ENCODE measurements at regions not wholly inside any gene's neighbourhood (a gene's known extent, or its start where the extent isn't known, plus 50 kb on each side); places are given as distances from the start of the nearest gene placed in this dataset.
"Not testable (repeated sequence)": the region's sequence is repeated elsewhere in the genome, so short reads cannot be mapped to it uniquely, and the experiment has no call there.

DNA sequence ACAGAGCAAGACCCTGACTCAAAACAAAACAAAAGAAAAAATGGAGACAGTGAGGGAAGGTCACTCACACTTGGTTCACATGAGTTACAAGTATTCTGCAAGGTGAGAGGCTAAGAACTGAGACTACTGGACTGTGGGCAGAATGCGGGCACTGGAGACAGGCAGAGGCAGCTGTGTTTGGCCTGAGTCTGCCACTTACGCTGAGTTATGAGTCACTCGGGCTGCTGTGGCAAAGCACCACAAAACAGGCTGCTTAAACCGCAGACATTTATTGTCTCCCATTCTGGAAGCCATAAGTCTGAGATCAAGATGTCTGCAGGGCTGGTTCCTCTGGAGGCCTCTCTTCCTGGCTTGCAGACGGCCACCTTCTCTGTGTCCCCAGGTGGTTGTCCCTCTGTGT lies 122.8 kb downstream of the SHANK2 start:
- no peak for TF ChIP-seq CTCF (IDR thresholded peaks at IDR 0.05; ENCODE audit: borderline replicate concordance, control extremely low read depth, extremely low read depth, insufficient read depth, missing control alignments)
- DNase-seq (ENCODE audit: low spot score): no peak

DNA sequence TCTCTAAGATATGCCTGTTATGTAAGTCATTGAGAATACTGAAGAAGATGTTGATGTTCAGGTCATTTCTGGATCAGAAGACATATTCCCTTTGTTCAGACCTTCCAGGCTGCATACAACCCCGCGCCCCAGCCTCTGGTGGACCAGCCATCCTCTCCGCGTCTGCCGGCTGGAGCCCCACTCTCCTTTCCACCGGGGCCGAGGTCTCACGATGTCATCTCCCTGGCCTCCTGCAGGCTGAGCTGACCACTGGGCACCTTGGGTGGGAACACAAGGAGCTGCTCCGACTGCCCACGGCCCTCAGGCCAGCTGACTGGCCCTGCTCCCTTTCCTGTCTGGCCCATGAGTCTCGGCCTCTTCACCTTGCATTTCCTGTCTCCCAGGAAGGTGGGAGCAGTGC lies 124.6 kb downstream of the SHANK2 start:
- in situ Hi-C loops (cut with MboI; ENCODE audit: low sequenced_read_pairs, unreplicated experiment): no loop called here
- DNase-seq (ENCODE audit: low spot score): no peak

More for the DNA sequence above, 122.8 kb downstream of the SHANK2 start:
- in situ Hi-C loops (cut with MboI; ENCODE audit: low sequenced_read_pairs, unreplicated experiment): no loop called here

GRCh38 chr11:71126401-71126800 lies 126.0 kb downstream of the SHANK2 start:
- DNase-seq (ENCODE audit: low spot score); in situ Hi-C loops (cut with MboI; ENCODE audit: low sequenced_read_pairs, unreplicated experiment): not testable (repeated sequence)

More for the DNA sequence above, 124.6 kb downstream of the SHANK2 start:
- no peak for TF ChIP-seq CTCF (IDR thresholded peaks at IDR 0.05; ENCODE audit: borderline replicate concordance, control extremely low read depth, extremely low read depth, insufficient read depth, missing control alignments)

DNA sequence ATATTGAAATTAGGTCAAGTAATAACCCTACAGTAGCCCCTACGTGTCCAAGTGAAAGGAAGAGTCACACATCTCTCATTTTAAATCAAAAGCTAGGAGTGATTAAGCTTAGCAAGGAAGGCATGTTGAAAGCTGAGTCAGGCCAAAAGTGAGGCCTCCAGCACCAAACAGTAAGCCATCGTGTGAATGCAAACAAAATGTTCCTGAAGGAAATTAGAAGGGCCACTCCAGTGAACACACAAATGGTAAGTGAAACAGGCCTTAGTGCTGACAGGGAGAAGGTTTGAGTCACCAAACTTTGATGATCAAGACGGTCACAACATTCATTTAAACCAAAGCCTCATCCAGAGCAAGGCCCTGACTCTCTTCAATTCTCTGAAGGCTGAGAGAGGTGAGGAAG lies 127.2 kb downstream of the SHANK2 start:
- no peak for TF ChIP-seq CTCF (IDR thresholded peaks at IDR 0.05; ENCODE audit: borderline replicate concordance, control extremely low read depth, extremely low read depth, insufficient read depth, missing control alignments)
- DNase-seq (ENCODE audit: low spot score): no peak
- in situ Hi-C loops (cut with MboI; ENCODE audit: low sequenced_read_pairs, unreplicated experiment): no loop called here

DNA sequence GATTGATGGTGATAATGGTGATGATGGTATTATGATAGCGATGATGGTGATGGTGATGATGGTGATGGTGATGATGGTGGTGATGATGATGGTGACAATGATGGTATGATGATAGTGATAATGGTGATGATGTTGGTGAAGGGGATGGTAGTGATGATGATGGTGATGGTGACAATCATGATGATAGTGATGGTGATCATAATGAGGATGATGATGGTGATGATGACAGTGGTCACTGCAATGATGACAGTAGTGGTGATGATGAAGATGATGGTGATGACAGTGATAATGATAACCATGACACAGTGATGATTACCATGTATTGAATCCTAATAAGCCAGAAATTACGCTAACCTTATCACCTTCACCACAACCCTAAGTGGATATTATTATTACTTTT lies 128.2 kb downstream of the SHANK2 start:
- TF ChIP-seq CTCF (IDR thresholded peaks at IDR 0.05; ENCODE audit: borderline replicate concordance, control extremely low read depth, extremely low read depth, insufficient read depth, missing control alignments): no peak
- DNase-seq (ENCODE audit: low spot score): no peak
- in situ Hi-C loops (cut with MboI; ENCODE audit: low sequenced_read_pairs, unreplicated experiment): no loop called here

DNA sequence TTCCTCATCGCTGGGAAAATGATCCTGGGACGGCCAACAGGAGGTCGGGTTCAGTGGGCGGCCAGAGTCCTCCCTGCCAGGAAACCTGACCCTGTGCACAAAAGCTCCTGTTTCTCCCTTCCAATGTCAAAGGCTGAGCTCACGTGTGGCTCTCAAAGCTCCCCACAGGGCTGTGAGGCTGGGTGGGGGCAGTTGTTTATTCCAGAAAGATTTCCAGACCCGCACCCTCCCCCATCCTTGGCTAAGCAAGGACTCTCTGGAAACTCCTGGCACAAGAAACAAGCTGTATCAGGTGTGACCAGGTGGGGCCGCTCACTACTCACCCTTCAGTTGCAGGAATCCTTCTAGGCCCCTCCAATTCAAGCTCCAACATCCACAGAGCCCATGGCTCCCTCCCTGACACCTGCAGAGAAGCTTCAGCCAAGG lies 131.9 kb downstream of the SHANK2 start:
- no peak for DNase-seq (ENCODE audit: low spot score)
- in situ Hi-C loops (cut with MboI; ENCODE audit: low sequenced_read_pairs, unreplicated experiment): no loop called here

More for the DNA sequence above, 131.9 kb downstream of the SHANK2 start:
- no peak for TF ChIP-seq CTCF (IDR thresholded peaks at IDR 0.05; ENCODE audit: borderline replicate concordance, control extremely low read depth, extremely low read depth, insufficient read depth, missing control alignments)
